ENCODE measurements at regions not wholly inside any gene's neighbourhood (a gene's known extent, or its start where the extent isn't known, plus 50 kb on each side); places are given as distances from the start of the nearest gene placed in this dataset.

GRCh38 chr4:114208574-114209151 is 229.2 kb upstream of the ARSJ start:
- no peak overlapping the region for H3K4me3 ChIP-seq (ENCODE audit: low read depth, low read length)
- DNase-seq (ENCODE audit: low read depth) = no peak
- TF ChIP-seq CTCF (IDR thresholded peaks at IDR 0.05; ENCODE audit: insufficient read depth, low read depth, low read length, missing control alignments) = no peak

DNA sequence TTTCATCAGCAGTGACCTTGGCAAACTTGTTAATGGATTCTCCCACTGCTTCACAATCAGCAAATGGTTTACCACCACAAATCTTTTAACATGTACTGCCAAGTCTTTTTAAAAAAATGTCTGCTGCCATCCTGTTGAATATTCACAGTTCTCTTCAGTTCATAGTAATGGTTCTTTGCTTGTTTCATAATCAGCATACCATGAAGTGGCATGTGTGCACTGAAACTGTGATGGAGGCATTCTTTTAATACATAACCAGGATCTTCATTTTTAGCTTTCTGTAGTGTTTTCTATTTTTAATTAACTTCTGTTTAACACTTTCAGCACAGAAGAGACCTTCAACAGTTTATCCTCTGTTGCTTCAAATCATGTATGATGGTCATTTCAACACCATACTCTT is 230.1 kb upstream of the ARSJ start:
- no peak for DNase-seq (ENCODE audit: low read depth)
- H3K4me3 ChIP-seq (ENCODE audit: low read depth, low read length) = no peak overlapping the region

DNA sequence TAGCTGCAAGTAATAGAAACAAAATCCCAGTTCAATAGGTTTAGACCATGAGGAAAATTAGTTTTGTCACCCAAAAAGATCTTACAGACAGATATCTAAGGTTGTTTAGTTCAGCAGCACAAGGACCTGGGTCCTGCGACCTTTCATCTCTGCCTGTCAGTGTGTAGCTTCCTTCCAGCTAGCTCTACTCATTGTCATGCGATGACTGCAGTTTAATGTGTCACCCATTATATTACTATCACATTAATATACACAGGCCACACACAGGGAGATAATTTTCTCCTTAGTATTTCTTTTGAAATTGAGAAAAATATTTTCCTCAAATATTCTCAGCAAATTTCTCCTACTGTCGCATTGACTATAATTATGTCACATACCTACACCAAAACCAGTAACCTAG is 232.1 kb upstream of the ARSJ start:
- no peak overlapping the region for H3K4me3 ChIP-seq (ENCODE audit: low read depth, low read length)
- TF ChIP-seq CTCF (IDR thresholded peaks at IDR 0.05; ENCODE audit: insufficient read depth, low read depth, low read length, missing control alignments) = no peak
- no peak for DNase-seq (ENCODE audit: low read depth)

More for the DNA sequence above, 230.1 kb upstream of the ARSJ start:
- TF ChIP-seq CTCF (IDR thresholded peaks at IDR 0.05; ENCODE audit: insufficient read depth, low read depth, low read length, missing control alignments) = no peak

DNA sequence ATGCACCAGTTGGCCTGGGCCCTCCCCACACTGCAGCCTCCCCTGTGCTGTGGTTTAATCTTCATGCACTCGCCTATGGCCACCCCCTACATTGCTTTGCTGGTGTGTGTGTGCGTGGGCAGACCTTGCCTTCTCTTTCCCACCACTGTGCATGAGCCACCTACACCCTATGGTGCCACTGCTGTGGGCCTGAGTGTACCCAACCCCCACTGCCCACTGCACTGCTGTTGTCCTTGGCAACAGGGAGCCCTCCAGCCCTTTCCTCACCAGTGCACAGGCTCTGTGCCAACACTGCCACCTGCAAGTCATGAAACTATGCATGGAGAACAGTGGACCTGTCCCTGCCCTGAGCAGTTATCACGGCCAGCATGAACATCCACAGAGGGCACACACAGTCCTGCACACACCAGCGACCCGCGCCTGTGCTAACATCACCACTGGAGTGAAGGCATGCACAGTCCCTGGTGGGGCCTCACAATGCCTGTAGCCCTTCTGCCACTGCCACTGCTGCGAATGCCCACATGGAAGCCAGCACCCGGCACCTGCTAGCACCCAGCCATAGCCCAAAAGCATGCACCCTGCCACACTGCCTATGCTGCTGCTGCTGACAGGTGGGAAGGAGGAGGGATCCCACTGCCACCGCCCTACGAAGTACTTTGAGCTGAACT is 237.8 kb upstream of the ARSJ start:
- H3K4me3 ChIP-seq (ENCODE audit: low read depth, low read length) = no peak overlapping the region
- TF ChIP-seq CTCF (IDR thresholded peaks at IDR 0.05; ENCODE audit: insufficient read depth, low read depth, low read length, missing control alignments) = no peak
- DNase-seq (ENCODE audit: low read depth) = no peak

- DNase-seq (ENCODE audit: low read depth) = no peak
- no peak for TF ChIP-seq CTCF (IDR thresholded peaks at IDR 0.05; ENCODE audit: insufficient read depth, low read depth, low read length, missing control alignments)
- H3K4me3 ChIP-seq (ENCODE audit: low read depth, low read length) = no peak overlapping the region
These were observed 244.1 kb upstream of the ARSJ start for GRCh38 chr4:114223580-114223979.

- no peak for TF ChIP-seq CTCF (IDR thresholded peaks at IDR 0.05; ENCODE audit: insufficient read depth, low read depth, low read length, missing control alignments)
- no peak overlapping the region for H3K4me3 ChIP-seq (ENCODE audit: low read depth, low read length)
These were observed 246.0 kb upstream of the ARSJ start for GRCh38 chr4:114225436-114225835.

DNA sequence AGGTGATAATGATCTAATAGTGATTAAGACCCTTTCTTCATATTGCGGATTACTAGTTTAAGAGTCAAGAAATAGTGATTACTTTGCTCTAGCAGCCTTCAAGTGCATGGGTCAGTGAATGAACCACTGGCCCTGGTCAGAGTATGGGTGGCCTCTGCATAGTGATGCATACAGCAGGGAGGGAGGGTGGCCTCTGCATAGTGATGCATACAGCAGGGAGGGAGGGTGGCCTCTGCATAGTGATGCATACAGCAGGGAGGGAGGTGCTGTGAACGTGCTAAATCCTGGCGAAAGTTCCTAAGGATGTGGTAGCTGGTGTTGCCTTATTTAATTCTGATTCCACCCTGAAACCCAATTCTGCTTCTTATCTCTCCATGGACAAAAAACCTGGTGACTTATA is 246.7 kb upstream of the ARSJ start:
- TF ChIP-seq CTCF (IDR thresholded peaks at IDR 0.05; ENCODE audit: insufficient read depth, low read depth, low read length, missing control alignments) = no peak
- DNase-seq (ENCODE audit: low read depth) = no peak

More at GRCh38 chr4:114225436-114225835, 246.0 kb upstream of the ARSJ start:
- DNase-seq (ENCODE audit: low read depth) = no peak

More for the DNA sequence above, 246.7 kb upstream of the ARSJ start:
- no peak overlapping the region for H3K4me3 ChIP-seq (ENCODE audit: low read depth, low read length)

All from GM12865 (cell line).